ENCODE measurements at regions not wholly inside any gene's neighbourhood (a gene's known extent, or its start where the extent isn't known, plus 50 kb on each side); places are given as distances from the start of the nearest gene placed in this dataset.

DNA sequence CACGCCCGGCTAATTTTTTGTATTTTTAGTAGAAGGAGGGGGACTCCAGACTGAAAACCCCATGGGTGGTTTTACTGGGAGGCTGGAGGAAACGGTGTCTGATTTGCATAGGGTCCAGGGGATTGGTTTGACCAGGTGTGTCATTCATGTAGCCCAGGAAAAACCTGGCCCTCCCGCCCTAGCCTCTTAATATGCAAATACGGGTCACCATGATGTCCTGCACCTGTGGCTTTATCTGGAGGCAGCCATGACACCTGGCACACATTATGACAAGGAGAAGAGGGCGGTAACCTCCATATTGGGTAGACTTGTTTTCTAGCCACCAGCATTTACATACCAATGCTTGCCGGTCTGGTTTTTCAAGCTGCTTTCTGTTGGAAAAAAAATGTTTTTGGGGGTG lies 68.0 kb downstream of the TRIL start:
- TF ChIP-seq, protein P1, sequence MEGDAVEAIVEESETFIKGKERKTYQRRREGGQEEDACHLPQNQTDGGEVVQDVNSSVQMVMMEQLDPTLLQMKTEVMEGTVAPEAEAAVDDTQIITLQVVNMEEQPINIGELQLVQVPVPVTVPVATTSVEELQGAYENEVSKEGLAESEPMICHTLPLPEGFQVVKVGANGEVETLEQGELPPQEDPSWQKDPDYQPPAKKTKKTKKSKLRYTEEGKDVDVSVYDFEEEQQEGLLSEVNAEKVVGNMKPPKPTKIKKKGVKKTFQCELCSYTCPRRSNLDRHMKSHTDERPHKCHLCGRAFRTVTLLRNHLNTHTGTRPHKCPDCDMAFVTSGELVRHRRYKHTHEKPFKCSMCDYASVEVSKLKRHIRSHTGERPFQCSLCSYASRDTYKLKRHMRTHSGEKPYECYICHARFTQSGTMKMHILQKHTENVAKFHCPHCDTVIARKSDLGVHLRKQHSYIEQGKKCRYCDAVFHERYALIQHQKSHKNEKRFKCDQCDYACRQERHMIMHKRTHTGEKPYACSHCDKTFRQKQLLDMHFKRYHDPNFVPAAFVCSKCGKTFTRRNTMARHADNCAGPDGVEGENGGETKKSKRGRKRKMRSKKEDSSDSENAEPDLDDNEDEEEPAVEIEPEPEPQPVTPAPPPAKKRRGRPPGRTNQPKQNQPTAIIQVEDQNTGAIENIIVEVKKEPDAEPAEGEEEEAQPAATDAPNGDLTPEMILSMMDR (conservative IDR thresholded peaks at IDR 0.05; ENCODE audit: low read length) = no peak
- TF ChIP-seq EZH2phosphoT487 (IDR thresholded peaks at IDR 0.05; ENCODE audit: borderline replicate concordance) = no peak
